Lower leg skin (tissue), 3 donors: ENCODE measurements at regions not wholly inside any gene's neighbourhood (a gene's known extent, or its start where the extent isn't known, plus 50 kb on each side); places are given as distances from the start of the nearest gene placed in this dataset.

Source experiments
- CTCF ChIP-seq, 3 donors: fragments of 450-650 bp; IDR thresholded peaks; one replicate each; pipeline ENCODE4 v1.5.1; 2016; ENCODE audit warnings: antibody characterized with exemption in 3 of 3, mild to moderate bottlenecking in 3 of 3, moderate library complexity in 2 of 3
- POLR2A ChIP-seq, 2 donors: fragments of 450-650 bp; IDR thresholded peaks; one replicate each; pipeline ENCODE4 v1.6.1; 2016 to 2017; ENCODE audit warnings: antibody characterized with exemption in 2 of 2, mild to moderate bottlenecking in 1 of 2, moderate library complexity in 1 of 2

GRCh38 chr4:129314781-129315180 lies 218.8 kb downstream of the C4orf33 start:
- TF ChIP-seq POLR2A (IDR thresholded peaks at IDR 0.05) (no peak), CTCF (IDR thresholded peaks at IDR 0.05) (no peak)
